ENCODE measurements at regions not wholly inside any gene's neighbourhood (a gene's known extent, or its start where the extent isn't known, plus 50 kb on each side); places are given as distances from the start of the nearest gene placed in this dataset.

DNA sequence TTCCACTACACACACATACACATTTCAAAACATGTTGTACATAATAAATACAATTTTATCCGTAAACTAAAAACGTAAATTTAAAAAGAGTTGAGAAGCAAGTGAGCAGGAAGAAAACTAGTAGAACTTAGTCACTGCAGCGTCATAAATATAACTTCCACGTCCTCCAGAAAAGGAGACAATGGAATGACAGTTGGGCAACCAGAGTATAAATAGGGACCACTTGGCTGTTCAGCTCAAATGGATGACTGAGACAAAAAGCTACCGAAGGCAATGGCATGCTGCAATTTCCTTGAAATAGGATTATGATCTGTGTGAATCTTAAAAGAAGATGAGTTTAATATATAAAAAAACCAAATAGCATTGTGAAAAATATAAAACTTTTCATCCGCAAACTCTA lies 438.5 kb upstream of the RGMB start:
- BruUV-seq (replicated peaks): no TSS peak
- Histone ChIP-seq H3K27me3 (ENCODE audit: control insufficient read depth, insufficient read depth, low read length) (no peaks in the 10 kb centered on the region), H3K4me3 (ENCODE audit: low read depth in 2 of 2, low read length in 2 of 2) (no peak overlapping the region), H3K4me1 (ENCODE audit: control insufficient read depth, insufficient read depth, low read length) (no peaks in the 10 kb centered on the region), H3K27ac (ENCODE audit: low read length) (no peak overlapping the region), H3K36me3 (ENCODE audit: control insufficient read depth, insufficient read depth, low read length) (no peaks in the 10 kb centered on the region), H3K9me3 (ENCODE audit: control insufficient read depth, insufficient read depth, low read depth, low read length) (no peaks in the 10 kb centered on the region)
- in situ Hi-C loops (cut with HindIII; ENCODE audit: low pct_unique_long_range_greater_than_20kb, low sequenced_read_pairs): no loop called here
- TF ChIP-seq, protein P1, sequence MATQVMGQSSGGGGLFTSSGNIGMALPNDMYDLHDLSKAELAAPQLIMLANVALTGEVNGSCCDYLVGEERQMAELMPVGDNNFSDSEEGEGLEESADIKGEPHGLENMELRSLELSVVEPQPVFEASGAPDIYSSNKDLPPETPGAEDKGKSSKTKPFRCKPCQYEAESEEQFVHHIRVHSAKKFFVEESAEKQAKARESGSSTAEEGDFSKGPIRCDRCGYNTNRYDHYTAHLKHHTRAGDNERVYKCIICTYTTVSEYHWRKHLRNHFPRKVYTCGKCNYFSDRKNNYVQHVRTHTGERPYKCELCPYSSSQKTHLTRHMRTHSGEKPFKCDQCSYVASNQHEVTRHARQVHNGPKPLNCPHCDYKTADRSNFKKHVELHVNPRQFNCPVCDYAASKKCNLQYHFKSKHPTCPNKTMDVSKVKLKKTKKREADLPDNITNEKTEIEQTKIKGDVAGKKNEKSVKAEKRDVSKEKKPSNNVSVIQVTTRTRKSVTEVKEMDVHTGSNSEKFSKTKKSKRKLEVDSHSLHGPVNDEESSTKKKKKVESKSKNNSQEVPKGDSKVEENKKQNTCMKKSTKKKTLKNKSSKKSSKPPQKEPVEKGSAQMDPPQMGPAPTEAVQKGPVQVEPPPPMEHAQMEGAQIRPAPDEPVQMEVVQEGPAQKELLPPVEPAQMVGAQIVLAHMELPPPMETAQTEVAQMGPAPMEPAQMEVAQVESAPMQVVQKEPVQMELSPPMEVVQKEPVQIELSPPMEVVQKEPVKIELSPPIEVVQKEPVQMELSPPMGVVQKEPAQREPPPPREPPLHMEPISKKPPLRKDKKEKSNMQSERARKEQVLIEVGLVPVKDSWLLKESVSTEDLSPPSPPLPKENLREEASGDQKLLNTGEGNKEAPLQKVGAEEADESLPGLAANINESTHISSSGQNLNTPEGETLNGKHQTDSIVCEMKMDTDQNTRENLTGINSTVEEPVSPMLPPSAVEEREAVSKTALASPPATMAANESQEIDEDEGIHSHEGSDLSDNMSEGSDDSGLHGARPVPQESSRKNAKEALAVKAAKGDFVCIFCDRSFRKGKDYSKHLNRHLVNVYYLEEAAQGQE (IDR thresholded peaks at IDR 0.05; ENCODE audit: insufficient read depth in 1 of 2, low read depth in 2 of 2, low read length in 1 of 2): no peak
- TF ChIP-seq TCF7L2 (IDR thresholded peaks at IDR 0.05; ENCODE audit: low read depth, low read length) (no peak), POLR2AphosphoS5 (IDR thresholded peaks at IDR 0.05; ENCODE audit: low read depth, low read length) (no peak)
- intact Hi-C loops (cut with micrococcal nuclease; ENCODE audit: unreplicated experiment): no loop called here
- ATAC-seq (no peak), DNase-seq (ENCODE audit: low read depth, low spot score) (no peak)
- ChIA-PET CTCF (no interaction called here), POLR2A (no interaction called here)

DNA sequence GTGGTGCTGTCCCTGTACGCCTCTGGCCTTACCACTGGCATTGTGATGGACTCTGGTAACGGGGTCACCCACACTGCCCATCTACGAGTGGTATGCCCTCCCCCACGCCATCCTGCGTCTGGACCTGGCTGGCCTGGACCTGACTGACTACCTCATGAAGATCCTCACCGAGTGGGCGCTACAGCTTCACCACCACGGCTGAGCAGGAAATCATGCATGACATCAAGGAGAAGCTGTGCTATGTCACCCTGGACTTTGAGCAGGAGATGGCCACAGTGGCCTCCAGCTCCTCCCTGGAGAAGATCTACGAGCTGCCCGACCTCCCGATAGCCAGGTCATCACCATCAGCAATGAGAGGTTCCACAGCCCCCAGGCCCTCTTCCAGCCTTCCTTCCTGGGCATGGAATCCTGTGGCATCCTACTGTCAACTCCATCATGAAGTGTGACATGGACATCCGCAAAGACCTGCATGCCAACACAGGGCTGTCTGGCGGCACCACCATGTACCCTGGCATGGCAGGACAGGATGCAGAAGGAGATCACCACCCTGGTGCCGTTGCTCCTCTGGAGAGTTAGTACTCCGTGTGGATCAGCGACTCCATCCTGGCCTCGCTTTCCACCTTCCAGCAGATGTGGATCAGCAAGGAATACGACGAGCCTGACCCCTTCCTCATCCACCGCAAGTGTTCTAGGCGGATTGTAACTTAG lies 434.2 kb upstream of the RGMB start:
- DNase-seq (ENCODE audit: low read depth, low spot score) (no peak), ATAC-seq (no peak)
- H3K4me1 ChIP-seq (ENCODE audit: control insufficient read depth, insufficient read depth, low read length): no peaks in the 10 kb centered on the region
- H3K4me3 ChIP-seq (ENCODE audit: low read depth in 2 of 2, low read length in 2 of 2): no peak overlapping the region
- in situ Hi-C loops (cut with HindIII; ENCODE audit: low pct_unique_long_range_greater_than_20kb, low sequenced_read_pairs) (no loop called here), intact Hi-C loops (cut with micrococcal nuclease; ENCODE audit: unreplicated experiment) (no loop called here)
- H3K27me3 ChIP-seq (ENCODE audit: control insufficient read depth, insufficient read depth, low read length): no peaks in the 10 kb centered on the region
- TF ChIP-seq POLR2AphosphoS5 (IDR thresholded peaks at IDR 0.05; ENCODE audit: low read depth, low read length) (no peak), TCF7L2 (IDR thresholded peaks at IDR 0.05; ENCODE audit: low read depth, low read length) (no peak), SIN3A (IDR thresholded peaks at IDR 0.05; ENCODE audit: borderline replicate concordance, insufficient read depth, low read depth, low read length) (no peak)
- TF ChIP-seq, protein P2, sequence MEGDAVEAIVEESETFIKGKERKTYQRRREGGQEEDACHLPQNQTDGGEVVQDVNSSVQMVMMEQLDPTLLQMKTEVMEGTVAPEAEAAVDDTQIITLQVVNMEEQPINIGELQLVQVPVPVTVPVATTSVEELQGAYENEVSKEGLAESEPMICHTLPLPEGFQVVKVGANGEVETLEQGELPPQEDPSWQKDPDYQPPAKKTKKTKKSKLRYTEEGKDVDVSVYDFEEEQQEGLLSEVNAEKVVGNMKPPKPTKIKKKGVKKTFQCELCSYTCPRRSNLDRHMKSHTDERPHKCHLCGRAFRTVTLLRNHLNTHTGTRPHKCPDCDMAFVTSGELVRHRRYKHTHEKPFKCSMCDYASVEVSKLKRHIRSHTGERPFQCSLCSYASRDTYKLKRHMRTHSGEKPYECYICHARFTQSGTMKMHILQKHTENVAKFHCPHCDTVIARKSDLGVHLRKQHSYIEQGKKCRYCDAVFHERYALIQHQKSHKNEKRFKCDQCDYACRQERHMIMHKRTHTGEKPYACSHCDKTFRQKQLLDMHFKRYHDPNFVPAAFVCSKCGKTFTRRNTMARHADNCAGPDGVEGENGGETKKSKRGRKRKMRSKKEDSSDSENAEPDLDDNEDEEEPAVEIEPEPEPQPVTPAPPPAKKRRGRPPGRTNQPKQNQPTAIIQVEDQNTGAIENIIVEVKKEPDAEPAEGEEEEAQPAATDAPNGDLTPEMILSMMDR (IDR thresholded peaks at IDR 0.05): no peak
- TF ChIP-seq, protein P1 (IDR thresholded peaks at IDR 0.05; ENCODE audit: insufficient read depth in 1 of 2, low read depth in 2 of 2, low read length in 1 of 2): no peak
- POLR2A ChIA-PET: no interaction called here
- H3K9me3 ChIP-seq (ENCODE audit: control insufficient read depth, insufficient read depth, low read depth, low read length): no peaks in the 10 kb centered on the region
- H3K36me3 ChIP-seq (ENCODE audit: control insufficient read depth, insufficient read depth, low read length): no peaks in the 10 kb centered on the region
- CTCF ChIA-PET: no interaction called here
- BruUV-seq (replicated peaks): no TSS peak
- H3K27ac ChIP-seq (ENCODE audit: low read length): no peak overlapping the region
